ENCODE measurements at regions not wholly inside any gene's neighbourhood (a gene's known extent, or its start where the extent isn't known, plus 50 kb on each side); places are given as distances from the start of the nearest gene placed in this dataset.

- Histone ChIP-seq H3K36me3 (ENCODE audit: control insufficient read depth in 2 of 2, extremely low read depth in 1 of 2, insufficient read depth in 2 of 2, low read length in 2 of 2) (no peaks in the 10 kb centered on the region), H3K9ac (replicated peaks; ENCODE audit: extremely low read depth, insufficient read depth, low read length) (no peak overlapping the region), H3K9me3 (replicated peaks; ENCODE audit: control insufficient read depth, insufficient read depth, low read length) (no peaks in the 10 kb centered on the region), H3K4me2 (ENCODE audit: insufficient read depth, low read length) (no peak overlapping the region), H3K27me3 (ENCODE audit: control insufficient read depth in 2 of 2, insufficient read depth in 2 of 2, low read length in 2 of 2) (peaks cover 2 to 3% of the 10 kb centered on the region in 2 experiments), H3K4me1 (ENCODE audit: control insufficient read depth, extremely low read depth, insufficient read depth, low read length) (no peaks in the 10 kb centered on the region), H3K9me1 (replicated peaks; ENCODE audit: control insufficient read depth, extremely low read depth, insufficient read depth, low read length) (no peaks in the 10 kb centered on the region), H4K20me1 (replicated peaks; ENCODE audit: control insufficient read depth, extremely low read depth, insufficient read depth, low read length) (no peaks in the 10 kb centered on the region), H3K27ac (ENCODE audit: insufficient read depth, low read depth, low read length) (no peak overlapping the region), H3K4me3 (replicated peaks in 1 of 3; ENCODE audit: insufficient read depth in 1 of 3, low read depth in 1 of 3, low read length in 3 of 3) (no peak overlapping the region), H2AFZ (ENCODE audit: low read depth, low read length) (no peak overlapping the region), H3K79me2 (ENCODE audit: control insufficient read depth, insufficient read depth, low read length) (no peaks in the 10 kb centered on the region)
- DNase-seq (ENCODE audit: low read depth, low spot score), result no peak
- intact Hi-C loops (cut with micrococcal nuclease) (no loop called here), dilution Hi-C loops (cut with MboI; ENCODE audit: extremely low pct_ligation_motif_present, low sequenced_read_pairs) (loop anchor here (25.0 kb wide), 1 partner anchor 1014 kb away; no protein-coding TSS in a partner anchor)
- TF ChIP-seq MAX (IDR thresholded peaks at IDR 0.05; ENCODE audit: insufficient read depth, insufficient read length) (no peak), MYC (IDR thresholded peaks at IDR 0.05; ENCODE audit: low read depth, low read length) (no peak), FOS (IDR thresholded peaks at IDR 0.05; ENCODE audit: borderline replicate concordance, insufficient read depth, low read length) (no peak), CTCF (IDR thresholded peaks at IDR 0.05; ENCODE audit: extremely low read depth in 1 of 2, insufficient read depth in 1 of 2, low read depth in 1 of 2, low read length in 2 of 2) (no peak), EZH2 (IDR thresholded peaks at IDR 0.05; ENCODE audit: borderline replicate concordance, low read depth, low read length, severe bottlenecking) (no peak), POLR2AphosphoS5 (IDR thresholded peaks at IDR 0.05; ENCODE audit: insufficient read depth, low read depth, low read length) (no peak), JUN (IDR thresholded peaks at IDR 0.05; ENCODE audit: borderline replicate concordance, insufficient read depth, insufficient read length, low read depth) (no peak), POLR2A (IDR thresholded peaks at IDR 0.05; ENCODE audit: low read depth, low read length) (no peak), GATA2 (IDR thresholded peaks at IDR 0.05; ENCODE audit: insufficient read depth, insufficient read length, low read depth, low read length) (no peak)
- no peak for FAIRE-seq
- ChIA-PET POLR2A (no interaction called here), CTCF (interaction anchor here (0.7 to 1.6 kb wide), 4 partner anchors 10 to 49 kb away, joined by 3 read pairs; no protein-coding TSS in a partner anchor)
- BruUV-seq (replicated peaks), result no TSS peak
These were observed 184.1 kb upstream of the RASGRP1 start for GRCh38 chr15:38748710-38749109.

Measured in endothelial cell of umbilical vein (primary cell).